HG03196 (cell line): ENCODE measurements at regions not wholly inside any gene's neighbourhood (a gene's known extent, or its start where the extent isn't known, plus 50 kb on each side); places are given as distances from the start of the nearest gene placed in this dataset.

Experiments
- ATAC-seq: cut with Tn5 transposase; IDR thresholded peaks from one replicate; pipeline ENCODE4 v1.9.1; 2021; ENCODE audit not compliant: unreplicated experiment

DNA sequence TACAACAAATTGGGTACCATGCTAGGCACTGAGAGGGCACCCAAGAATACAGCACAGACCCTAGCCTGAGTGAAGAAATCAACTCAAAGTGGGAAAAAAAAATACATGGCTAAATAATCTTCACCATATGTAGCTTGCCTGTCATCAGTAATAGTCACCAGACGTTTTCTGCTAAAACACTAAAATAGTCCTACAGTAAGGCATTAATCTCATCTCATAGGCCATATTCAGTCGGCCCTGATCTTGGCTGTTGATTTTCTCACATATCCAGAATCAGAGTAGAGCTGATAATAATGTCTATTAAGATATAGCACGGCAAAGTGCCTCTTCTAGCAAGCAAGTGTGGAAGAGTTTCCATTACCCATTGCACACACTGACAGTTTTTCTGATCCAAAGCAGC, 322.1 kb upstream of the SLC30A5 start:
- ATAC-seq: no peak

DNA sequence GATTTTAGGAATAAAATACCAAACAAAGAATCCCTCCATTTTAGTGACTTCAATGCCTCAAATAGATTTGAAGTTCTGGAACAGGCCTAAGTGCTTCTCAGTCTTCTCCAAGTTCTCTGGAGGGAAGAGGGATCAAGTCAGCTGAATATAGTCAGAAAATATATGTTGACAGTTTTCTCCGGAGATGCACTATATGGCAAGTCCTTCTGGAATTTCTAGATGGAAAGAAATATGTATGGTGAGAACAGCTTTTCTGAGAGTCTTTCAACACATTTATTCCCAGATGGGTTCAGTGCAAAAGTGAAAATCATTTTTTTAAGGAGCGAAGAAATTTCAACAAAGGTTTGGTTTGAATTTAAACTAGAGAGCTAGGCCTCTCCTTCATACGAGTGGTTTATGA, 317.4 kb upstream of the SLC30A5 start:
- ATAC-seq: no peak

DNA sequence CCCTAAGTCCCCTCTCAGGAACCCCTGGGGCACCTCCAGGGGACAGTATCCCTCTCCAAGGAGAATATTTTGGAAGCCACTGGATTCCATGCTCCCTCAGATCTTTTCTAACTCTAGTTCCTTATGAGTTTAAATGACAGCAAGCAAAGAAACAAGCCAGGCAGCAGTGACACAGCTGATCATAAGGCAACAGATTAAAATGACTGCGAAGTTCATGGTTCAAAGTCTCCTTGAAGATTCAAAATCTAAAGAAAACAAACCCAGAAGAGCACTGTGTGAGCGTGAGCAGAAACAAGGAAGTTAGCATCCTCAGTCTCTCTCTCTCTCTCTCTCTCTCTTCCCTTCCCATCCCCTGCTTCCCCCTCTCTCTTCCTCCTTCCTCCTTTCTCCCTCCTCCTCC, 316.7 kb upstream of the SLC30A5 start:
- ATAC-seq: no peak

DNA sequence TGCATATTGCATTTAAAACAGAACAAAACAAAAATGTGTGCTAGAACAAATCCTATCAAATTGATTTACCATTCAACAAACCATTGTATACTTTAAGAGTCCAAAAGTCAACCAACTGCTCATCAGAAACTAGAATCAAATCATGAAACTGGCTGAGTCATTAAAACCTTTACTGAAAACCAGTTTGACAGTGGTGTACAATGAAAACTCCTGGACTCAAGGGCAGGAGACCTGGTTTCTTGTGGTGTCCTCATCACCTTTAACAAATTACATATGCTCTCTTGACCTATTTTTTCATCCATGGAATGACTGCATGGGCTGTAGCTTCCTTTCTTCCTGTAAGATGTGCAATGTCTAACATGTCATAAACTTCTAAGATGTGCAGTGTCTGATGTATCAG, 315.3 kb upstream of the SLC30A5 start:
- ATAC-seq: no peak

DNA sequence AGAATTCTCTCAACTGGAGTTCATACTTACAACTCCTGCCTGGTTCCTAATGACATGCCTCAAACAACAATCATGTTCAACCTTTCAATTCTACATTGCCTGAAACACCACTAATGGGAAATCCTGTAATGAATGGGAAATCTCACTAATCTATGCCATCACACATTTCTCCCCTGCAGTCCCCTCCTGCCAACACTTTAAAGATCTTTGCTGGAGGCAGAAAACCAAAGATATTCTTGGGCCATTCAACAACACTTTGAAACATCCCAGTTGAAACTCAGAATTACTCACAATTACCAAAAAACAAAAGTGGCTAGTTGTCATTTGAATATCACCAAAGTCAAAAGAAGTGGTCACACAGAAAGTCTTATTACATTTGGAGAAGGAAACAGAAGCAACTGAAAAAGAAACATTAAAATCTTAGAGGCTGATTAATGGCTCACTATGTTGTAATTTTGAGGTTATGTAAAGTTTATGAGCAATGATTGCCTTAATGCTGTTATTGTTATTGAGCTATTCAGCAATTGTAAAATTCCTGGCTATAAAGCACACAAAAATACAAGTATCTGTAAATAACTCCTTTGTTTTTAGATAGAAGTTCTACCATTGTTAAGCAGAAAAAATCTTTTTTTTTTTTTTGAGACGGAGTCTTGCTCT, 313.4 kb upstream of the SLC30A5 start:
- ATAC-seq: no peak

DNA sequence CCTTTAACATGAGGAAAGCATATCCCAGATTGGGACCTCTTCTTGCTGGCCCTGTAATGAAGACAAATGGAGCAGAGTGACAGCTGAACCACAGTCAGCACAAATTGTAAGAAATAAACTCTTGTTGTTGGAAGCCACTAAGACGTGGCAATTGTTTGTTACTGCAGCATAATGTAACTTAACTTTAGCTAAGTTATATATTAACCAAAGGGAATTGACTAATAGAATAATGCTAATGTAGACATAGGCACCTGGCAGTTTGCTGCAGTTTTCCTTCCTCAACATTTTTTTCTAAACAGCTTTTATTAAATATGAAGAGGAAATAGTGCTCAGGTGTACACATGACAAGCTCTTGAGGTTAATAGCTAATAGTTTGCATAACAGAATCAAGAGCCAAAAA, 300.7 kb upstream of the SLC30A5 start:
- ATAC-seq: no peak

DNA sequence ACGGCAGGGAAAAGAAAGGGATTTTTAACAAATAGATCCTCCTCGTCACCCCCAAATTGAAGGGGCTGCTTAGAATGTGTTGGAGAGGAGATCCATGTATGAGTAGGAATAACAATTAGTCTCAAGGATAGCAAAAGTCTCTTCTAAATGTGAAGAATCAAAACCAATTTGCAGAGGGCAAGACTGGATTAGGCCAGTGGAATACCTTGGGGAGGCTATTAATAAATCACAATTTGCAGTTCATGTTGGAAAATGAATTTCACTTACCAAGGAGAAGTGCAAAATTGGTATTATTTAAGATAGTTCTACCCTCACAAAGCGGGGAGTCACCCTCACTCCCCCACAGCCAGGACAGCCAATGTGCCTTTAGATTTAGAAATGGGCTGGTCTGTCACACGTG, 299.8 kb upstream of the SLC30A5 start:
- no peak for ATAC-seq

DNA sequence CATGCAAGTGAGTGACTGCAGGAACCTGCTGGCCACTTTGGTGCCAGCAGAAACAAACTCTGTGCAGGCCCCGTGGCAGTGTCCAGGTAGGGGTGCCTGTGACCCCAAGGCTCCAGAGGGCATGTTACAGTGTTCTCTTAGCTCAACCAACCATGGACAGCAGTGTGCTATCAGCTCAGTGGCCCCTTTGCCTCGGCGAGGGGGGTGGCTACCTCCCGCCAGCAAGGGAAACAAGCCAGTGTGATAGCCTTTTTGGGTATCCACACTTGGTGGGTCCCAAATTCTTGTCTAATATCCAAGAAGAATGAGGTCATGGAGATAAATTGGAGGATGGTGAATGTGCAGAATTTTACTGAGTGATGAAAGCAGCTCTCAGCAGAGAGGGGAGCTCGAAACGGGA, 298.6 kb upstream of the SLC30A5 start:
- ATAC-seq: no peak

DNA sequence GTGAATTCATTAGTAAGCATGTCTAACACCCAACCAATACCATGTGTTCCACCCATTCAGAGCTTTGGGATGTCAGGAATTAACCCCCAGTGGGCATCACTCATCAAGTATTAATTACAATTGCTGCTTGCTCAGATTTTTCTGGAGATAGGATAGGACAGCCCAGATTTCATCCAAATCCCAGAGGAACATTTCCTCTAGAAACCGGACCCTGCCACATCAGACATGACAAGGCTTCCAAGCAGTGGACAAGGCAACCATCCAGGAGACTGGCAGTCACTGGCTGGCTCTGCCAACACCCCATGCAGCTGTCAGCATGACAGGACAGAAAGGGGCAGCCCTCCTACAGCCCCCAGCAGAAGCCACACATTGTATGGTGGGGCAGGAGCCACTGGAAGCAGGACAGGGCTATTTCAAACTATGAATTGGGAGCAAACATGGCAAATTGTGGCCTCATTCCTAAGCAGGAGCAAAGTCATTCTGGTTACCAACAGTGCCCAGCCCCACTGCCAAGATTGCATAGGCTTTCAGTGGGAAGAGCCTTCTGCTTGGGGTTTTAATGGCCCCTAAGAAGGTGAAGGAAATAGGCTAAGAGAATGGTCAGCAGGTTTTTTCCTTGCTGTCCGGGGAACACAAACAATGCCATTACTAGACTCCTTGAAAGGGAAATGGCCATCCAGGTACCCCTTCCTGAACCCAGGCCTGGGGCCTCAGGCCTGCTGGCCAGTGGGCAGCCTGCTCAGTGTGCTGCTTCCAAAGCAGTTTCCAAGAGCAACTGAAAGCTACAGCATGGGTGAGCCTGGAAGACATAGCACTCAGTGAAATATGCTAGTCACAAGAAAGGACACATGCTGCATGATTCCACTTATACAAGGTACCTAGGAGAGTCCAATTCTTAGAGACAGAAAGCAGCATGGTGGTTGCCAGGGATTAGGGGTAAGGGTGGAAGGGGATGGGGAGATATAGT, 294.7 kb upstream of the SLC30A5 start:
- ATAC-seq: no peak

DNA sequence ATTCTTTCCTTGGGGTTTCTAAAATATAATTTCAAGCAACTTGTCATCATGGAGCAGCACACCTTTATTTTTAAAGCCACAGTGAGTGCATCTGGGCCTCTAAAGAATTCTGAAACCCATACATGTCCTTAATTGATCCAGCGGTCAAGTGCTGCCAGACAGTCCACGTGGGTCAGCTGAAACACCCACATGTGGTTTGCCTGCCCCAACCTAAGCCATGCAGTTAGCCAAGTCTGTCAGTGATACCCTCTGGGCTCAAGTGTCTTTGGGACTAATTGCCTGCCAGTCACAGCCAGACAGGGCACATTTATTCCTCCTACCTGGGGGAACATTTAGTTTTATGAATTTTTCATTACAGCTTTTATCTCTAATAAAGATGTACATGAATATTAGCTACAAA, 291.4 kb upstream of the SLC30A5 start:
- no peak for ATAC-seq

DNA sequence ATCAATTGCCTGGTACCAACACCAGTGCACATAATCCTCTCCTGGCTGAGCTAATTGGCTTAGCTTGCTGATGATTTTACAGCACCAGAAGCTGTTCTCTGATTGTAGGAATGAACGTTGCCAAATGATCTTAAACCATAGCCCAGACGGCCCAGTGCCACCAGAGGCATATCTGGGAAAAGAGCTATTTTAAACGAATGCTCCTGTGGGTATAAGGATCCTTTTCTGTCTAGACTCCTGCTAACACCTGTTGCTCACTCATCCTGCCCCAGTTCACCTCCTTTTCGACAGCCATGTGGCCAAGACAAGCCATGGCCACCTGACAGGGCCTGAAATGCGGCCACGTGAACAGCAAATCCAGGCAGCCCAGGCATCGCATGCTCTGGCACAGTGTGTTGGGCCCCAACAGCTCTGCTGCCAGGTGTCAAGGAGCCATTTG, 289.9 kb upstream of the SLC30A5 start:
- ATAC-seq: no peak

DNA sequence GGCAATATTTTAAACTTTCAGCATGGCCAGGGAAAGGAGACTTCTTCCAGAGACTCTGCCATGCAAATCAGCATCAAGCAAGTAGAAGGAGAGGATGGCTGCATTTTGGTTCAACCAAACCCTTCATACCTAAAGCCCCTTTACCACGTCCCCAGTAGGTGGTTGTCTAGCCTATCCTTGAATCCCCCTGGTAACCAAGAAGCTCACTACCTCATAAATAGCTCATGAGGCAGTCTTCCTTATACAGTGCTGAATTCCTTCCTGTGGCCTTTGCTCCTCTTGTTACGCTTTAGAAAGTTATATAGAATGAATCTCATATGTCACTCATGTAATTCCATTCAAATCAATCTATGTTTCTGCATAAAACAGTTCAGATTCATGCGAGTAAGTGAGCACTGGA, 289.5 kb upstream of the SLC30A5 start:
- no peak for ATAC-seq

DNA sequence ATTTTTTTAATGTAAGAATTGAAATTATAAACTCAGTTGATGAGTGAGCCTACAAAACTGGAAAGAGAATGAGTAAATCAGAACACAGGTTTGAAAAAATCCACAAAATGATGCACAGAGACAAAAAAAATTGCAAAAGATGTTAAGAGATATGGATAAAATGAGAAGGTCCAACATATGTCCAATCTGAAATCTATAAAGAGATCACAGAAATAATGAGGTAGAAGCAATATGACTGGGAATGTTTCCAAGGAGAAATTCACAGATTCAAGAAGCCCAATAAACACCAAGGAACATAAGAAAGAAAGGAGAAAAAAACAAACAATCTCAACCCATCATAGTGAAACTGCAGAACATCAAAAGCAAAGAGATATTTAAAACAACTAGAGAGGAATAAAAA, 288.4 kb upstream of the SLC30A5 start:
- no peak for ATAC-seq

DNA sequence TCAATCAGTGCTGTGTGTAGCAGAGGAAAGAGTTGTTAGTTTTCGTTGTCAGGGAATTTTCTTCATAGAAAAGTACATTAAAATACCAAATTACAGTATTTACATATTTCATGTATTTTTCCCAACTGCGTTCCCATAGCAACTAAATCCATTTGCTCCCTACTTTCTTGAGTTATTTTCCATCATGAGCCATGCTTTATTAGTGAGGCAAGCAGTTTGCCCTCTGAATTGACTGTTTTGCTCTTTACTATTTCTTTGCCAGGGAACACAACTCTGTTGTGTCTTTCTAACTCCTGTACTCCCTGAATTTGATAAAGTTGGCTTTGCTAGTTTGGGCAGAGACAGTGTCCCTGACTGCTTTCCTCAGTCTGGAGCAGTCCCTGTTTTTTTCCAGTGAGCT, 276.2 kb upstream of the SLC30A5 start:
- ATAC-seq: no peak

DNA sequence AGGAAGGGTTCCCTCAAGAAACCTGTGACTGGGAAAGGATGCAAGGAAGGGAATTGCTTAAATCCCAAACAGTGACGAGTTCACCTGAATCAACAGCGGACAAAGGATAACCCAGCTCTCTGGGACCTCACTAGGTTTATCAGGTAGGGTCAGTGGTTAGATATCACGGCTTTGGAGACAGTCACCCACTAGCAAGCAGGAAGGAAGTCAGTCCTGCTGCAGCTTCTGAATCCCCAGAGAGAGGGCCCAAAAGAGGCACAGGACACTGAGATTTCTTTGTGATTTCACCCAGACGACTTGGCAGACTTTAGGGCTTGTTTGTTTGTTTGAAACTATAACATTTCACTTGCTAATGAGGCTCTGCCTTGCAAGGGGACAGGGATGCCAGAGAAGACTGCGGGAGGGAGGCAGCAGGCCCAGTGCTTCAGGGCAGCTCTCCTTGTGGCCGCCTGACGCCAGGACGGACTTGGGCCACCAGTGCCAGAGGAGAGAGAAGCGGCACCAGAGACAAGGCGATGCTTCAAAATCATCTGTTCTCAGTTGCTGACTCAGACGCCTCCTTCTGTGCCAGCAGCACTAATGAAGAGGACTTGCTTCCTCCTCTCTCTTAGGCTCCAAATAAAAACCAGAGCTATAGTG, 275.6 kb upstream of the SLC30A5 start:
- no peak for ATAC-seq

DNA sequence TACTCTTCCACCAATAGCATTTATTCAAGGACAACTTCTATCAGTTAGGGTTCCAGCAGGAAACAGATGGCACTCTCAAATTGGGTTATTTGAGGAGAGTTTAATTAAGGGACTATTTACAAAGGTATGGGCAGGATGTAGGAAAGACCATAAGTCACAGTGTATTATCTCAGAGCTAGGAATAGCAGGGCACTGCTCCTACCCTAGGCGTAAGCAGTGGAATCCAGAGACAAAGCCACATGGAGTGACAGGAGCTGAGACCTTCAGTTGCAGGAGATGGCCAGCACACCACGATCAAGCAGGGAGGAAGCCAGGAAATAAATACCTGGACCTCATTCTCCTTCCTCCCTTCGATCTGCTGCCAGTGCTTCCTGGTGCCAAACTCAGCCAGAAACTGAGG, 274.9 kb upstream of the SLC30A5 start:
- ATAC-seq: no peak

DNA sequence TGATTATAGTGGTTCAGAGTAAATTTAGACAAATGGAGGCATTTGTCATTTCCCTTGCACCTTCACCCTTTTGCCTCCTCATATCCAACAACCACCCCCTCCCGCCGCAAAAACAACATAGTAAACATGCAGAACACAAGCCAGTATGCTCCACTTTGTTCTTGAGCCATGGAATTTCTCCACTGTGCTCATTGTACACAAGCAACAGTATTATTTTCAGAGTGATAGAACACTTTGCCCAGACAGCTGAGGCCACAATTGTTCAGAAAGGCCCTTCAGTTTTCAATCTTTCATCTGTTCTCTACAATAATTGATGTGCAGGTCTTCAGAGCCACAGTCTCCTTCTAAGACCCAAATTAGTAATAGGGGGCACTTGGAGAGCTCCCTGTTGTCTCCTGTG, 272.8 kb upstream of the SLC30A5 start:
- ATAC-seq: no peak

DNA sequence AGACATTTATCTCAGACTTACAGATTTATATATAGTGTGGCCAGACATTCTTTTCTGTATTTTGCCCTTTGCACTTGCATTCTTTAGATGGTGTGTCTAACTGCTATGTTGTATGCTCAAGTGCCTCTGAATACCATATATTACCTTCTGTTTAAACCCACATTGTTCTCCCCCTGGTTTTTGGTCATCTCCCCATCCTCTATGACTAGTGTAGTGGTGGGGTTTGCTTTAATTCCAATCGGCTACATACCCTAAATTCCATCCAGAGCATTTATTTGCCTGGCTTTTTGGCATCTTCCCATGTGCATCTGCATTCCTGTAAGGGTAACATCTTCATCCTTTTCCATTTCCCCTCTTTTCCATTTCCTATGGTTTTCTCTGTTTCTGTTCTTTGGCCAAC, 271.0 kb upstream of the SLC30A5 start:
- no peak for ATAC-seq

DNA sequence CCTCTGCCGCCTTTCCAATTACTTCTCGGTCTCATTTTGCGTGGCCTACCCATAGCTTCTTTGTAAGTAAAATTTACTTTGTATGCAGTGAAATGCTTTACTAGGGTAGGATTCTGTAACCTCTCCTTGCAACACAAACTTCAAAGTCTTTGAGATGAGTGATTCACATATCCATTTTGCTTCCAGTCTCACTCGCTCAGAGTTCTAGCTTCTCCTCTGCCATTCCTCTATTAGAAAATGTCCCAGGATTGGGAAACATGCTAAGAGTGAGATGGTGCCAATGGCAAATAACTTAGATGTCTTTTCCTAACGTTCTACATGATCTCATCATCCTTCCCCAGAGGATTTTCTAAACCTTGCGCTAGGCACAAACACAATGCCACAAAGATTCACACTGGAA, 270.5 kb upstream of the SLC30A5 start:
- ATAC-seq: no peak

DNA sequence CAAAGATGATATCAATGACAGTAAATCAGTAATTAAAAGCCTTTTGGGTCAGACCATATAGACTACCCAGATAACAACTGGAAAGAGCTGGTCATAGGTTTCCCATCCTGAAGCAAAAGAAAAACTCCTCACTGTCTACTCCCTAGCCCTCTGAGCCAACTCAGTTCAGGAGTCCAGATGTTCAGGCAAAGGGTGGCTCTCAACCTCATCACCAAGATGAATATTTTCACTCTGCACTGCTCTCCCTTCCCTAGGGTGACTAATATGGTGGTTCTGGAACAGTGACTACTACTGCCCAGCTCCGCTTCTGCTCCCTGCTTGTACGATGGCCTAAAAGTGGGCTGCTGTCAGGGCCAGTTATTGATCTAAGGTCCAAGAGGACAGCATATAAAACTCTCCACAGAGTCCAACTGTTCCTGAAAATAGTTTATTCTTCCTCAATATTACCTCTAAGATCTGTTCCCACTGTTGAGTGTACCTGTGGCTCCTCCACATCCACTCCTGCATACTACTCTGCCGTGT, 263.4 kb upstream of the SLC30A5 start:
- ATAC-seq: no peak

DNA sequence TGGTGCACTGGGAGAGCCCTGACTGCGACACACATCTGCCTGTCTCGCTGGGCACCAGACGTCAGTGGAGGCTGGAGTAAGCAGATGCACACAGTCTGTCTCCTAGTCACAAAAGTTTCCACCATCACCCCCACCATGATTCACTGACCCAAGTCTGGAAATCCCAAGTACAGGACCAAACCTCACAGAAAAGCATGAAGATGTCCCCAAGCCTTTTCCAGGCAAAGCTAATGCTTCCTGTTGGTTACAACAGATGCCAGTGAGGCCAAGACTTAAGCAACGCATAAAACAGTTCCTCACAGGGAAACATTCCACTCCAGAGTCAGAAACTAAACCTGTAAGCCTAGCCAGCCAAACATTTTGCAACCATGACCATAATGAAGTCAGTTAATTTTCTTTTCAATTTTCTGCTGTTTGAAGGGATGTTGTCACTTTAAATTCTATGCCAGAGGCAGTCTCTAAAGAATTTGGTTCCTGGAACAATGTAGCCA, 259.3 kb upstream of the SLC30A5 start:
- no peak for ATAC-seq
